ENCODE measurements at regions not wholly inside any gene's neighbourhood (a gene's known extent, or its start where the extent isn't known, plus 50 kb on each side); places are given as distances from the start of the nearest gene placed in this dataset.
"Not testable (repeated sequence)": the region's sequence is repeated elsewhere in the genome, so short reads cannot be mapped to it uniquely, and the experiment has no call there.

- DNase-seq (ENCODE audit: low read depth in 2 of 2) = no peak
Observed at GRCh38 chr14:105600939-105601359, 74.6 kb downstream of the TMEM121 start.

- DNase-seq (ENCODE audit: low read depth in 2 of 2) = no peak
Observed at GRCh38 chr14:105601360-105602242, 75.2 kb downstream of the TMEM121 start.

GRCh38 chr14:105602243-105602750, 75.9 kb downstream of the TMEM121 start:
- DNase-seq (ENCODE audit: low read depth in 2 of 2) = no peak

- DNase-seq (ENCODE audit: low read depth in 2 of 2) = no peak
Observed at GRCh38 chr14:105602799-105603793, 76.7 kb downstream of the TMEM121 start.

- not testable (repeated sequence) for DNase-seq (ENCODE audit: low read depth in 2 of 2)
Observed at GRCh38 chr14:105604531-105605463, 78.4 kb downstream of the TMEM121 start.

GRCh38 chr14:105605464-105606304, 79.3 kb downstream of the TMEM121 start:
- no peak for DNase-seq (ENCODE audit: low read depth in 2 of 2)

- not testable (repeated sequence) for DNase-seq (ENCODE audit: low read depth in 2 of 2)
Observed at GRCh38 chr14:105606305-105606975, 80.1 kb downstream of the TMEM121 start.

- DNase-seq (ENCODE audit: low read depth in 2 of 2) = not testable (repeated sequence)
Observed at GRCh38 chr14:105607025-105607424, 80.6 kb downstream of the TMEM121 start.

- DNase-seq (ENCODE audit: low read depth in 2 of 2) = not testable (repeated sequence)
Observed at GRCh38 chr14:105614987-105615386, 88.6 kb downstream of the TMEM121 start.

GRCh38 chr14:105615986-105616801, 89.8 kb downstream of the TMEM121 start:
- DNase-seq (ENCODE audit: low read depth in 2 of 2) = not testable (repeated sequence)

GRCh38 chr14:105616802-105617192, 90.4 kb downstream of the TMEM121 start:
- no peak for DNase-seq (ENCODE audit: low read depth in 2 of 2)

GRCh38 chr14:105617201-105617777, 90.9 kb downstream of the TMEM121 start:
- DNase-seq (ENCODE audit: low read depth in 2 of 2) = no peak

- DNase-seq (ENCODE audit: low read depth in 2 of 2) = not testable (repeated sequence)
Observed at GRCh38 chr14:105617805-105618204, 91.4 kb downstream of the TMEM121 start.

GRCh38 chr14:105619324-105619723, 92.9 kb downstream of the TMEM121 start:
- DNase-seq (ENCODE audit: low read depth in 2 of 2) = not testable (repeated sequence)

- not testable (repeated sequence) for DNase-seq (ENCODE audit: low read depth in 2 of 2)
Observed at GRCh38 chr14:105620178-105620864, 93.9 kb downstream of the TMEM121 start.

- DNase-seq (ENCODE audit: low read depth in 2 of 2) = not testable (repeated sequence)
Observed at GRCh38 chr14:105620865-105621471, 94.6 kb downstream of the TMEM121 start.

Data from stimulated activated CD8-positive, alpha-beta memory T cell treated with anti-CD3 and anti-CD28 coated beads, Interleukin-7, amount 100 ng/mL, for 4 hours (primary cell).